K562 (cell line): ENCODE measurements at regions not wholly inside any gene's neighbourhood (a gene's known extent, or its start where the extent isn't known, plus 50 kb on each side); places are given as distances from the start of the nearest gene placed in this dataset.

Source experiments
- ATAC-seq: fragments of 200-7000 bp; cut with Tn5 transposase; 3 replicates; pipeline ENCODE4 v1.9.1; 2020; ENCODE audit warnings: moderate library complexity
- BruUV-seq: library from RNA; stranded (reverse); fragments of 400-500 nt; replicated peaks from 2 replicates; lab custom pipeline; 2021; lab: Mats Ljungman, UMichigan
- CTCF ChIA-PET: fragments of 300-600 bp; formaldehyde crosslinking; extraction: SDS; loops from one replicate; lab custom pipeline; 2021; ENCODE audit warnings: low intra/inter-chr PET ratio; lab: Yijun Ruan, JAX
- POLR2A ChIA-PET: fragments of 300-600, 350-650 bp; sonication (Branson Sonifier 250); formaldehyde crosslinking; extraction: SDS; loops from one replicate; lab custom pipeline; 2021; ENCODE audit warnings: antibody characterized with exemption, inconsistent platforms; lab: Yijun Ruan, JAX
- DNase-seq, 4 experiments: peaks; one replicate each; pipeline versions ENCODE4 v3.0.0 to v3.0.0-alpha.2; 2011 to 2018; ENCODE audit warnings: low spot score in 3 of 4, mixed read lengths in 3 of 4; ENCODE audit errors: extremely low read depth in 1 of 4
- FAIRE-seq: peaks from 2 replicates; lab custom pipeline; 2011; peaks lifted over from hg19 to GRCh38; lab: Jason Lieb, UNC
- H2AFZ ChIP-seq: 2 replicates; pipeline ENCODE4 v1.6.0; 2011; ENCODE audit warnings: low read depth, low read length, control low read depth, inconsistent platforms
- H3K27ac ChIP-seq: fragments of 200-600 bp; 3 replicates; pipeline ENCODE4 v1.8.0; 2011; ENCODE audit warnings: low read depth, mild to moderate bottlenecking, control low read depth, inconsistent platforms, low read length, moderate library complexity, mixed read lengths; ENCODE audit errors: extremely low read depth
- H3K27me3 ChIP-seq, 2 experiments: fragments of 300-600 bp in 1 of 2; 2 replicates in 1 of 2; 3 replicates in 1 of 2; pipeline versions ENCODE4 v1.6.0 to v1.8.0; 2011; ENCODE audit warnings: inconsistent platforms in 2 of 2, low read length in 2 of 2, mild to moderate bottlenecking in 1 of 2, mixed read lengths in 1 of 2, moderate library complexity in 1 of 2; ENCODE audit not compliant: control insufficient read depth in 2 of 2, insufficient read depth in 2 of 2
- H3K36me3 ChIP-seq: fragments of 300-600 bp; 3 replicates; pipeline ENCODE4 v1.8.0; 2011; ENCODE audit warnings: mild to moderate bottlenecking, low read length, inconsistent platforms; ENCODE audit not compliant: control insufficient read depth, insufficient read depth
- H3K4me1 ChIP-seq, 2 experiments: fragments of 200-600 bp in 1 of 2; replicated peaks in 1 of 2; 2 replicates in 1 of 2; 3 replicates in 1 of 2; pipeline versions ENCODE4 v1.5.1 to v1.8.0; 2011; ENCODE audit warnings: inconsistent platforms in 2 of 2, low read length in 2 of 2, mild to moderate bottlenecking in 1 of 2, mixed read lengths in 1 of 2, moderate library complexity in 1 of 2; ENCODE audit not compliant: control insufficient read depth in 2 of 2, insufficient read depth in 2 of 2
- H3K4me2 ChIP-seq: 2 replicates; pipeline ENCODE4 v1.6.1; 2011; ENCODE audit warnings: low read length, control low read depth, inconsistent platforms, mixed read lengths; ENCODE audit not compliant: insufficient read depth
- H3K4me3 ChIP-seq: fragments of 200-600 bp; sonication (generic), shearing (Covaris generic); 2 replicates; pipeline ENCODE4 v1.5.1; 2016; ENCODE audit warnings: control low read depth, inconsistent platforms
- H3K79me2 ChIP-seq: fragments of 200-600 bp; 3 replicates; pipeline ENCODE4 v1.8.0; 2011; ENCODE audit warnings: low read length, inconsistent platforms; ENCODE audit not compliant: control insufficient read depth, insufficient read depth
- H3K9ac ChIP-seq, 2 experiments: 2 replicates each; pipeline versions ENCODE4 v1.6.0 to v1.6.1; 2011; ENCODE audit warnings: low read depth in 2 of 2, low read length in 2 of 2, control low read depth in 1 of 2, inconsistent platforms in 1 of 2, mild to moderate bottlenecking in 1 of 2, mixed read lengths in 1 of 2; ENCODE audit not compliant: insufficient read depth in 1 of 2
- H3K9me1 ChIP-seq: one replicate; pipeline ENCODE4 v1.6.0; 2011; ENCODE audit warnings: inconsistent platforms, mild to moderate bottlenecking, low read length, moderate library complexity; ENCODE audit not compliant: control insufficient read depth, insufficient read depth
- H3K9me3 ChIP-seq: replicated peaks from 2 replicates; pipeline ENCODE4 v1.5.1; 2011; ENCODE audit warnings: low read depth, low read length, inconsistent platforms; ENCODE audit not compliant: control insufficient read depth, insufficient read depth
- H4K20me1 ChIP-seq: replicated peaks from 2 replicates; pipeline ENCODE4 v1.6.1; 2011; ENCODE audit warnings: low read length, inconsistent platforms, mixed read lengths; ENCODE audit not compliant: control insufficient read depth, insufficient read depth
- CAMTA2 ChIP-seq: fragments of 250-450 bp; sonication (Bioruptor Pico); conservative IDR thresholded peaks from 2 replicates; pipeline ENCODE4 v1.5.1; 2022
- CEBPG ChIP-seq, 3 experiments: fragments of 200-800 bp in 1 of 3; sonication (Bioruptor generic) in 1 of 3; sonication (generic) in 1 of 3; formaldehyde crosslinking in 1 of 3; IDR thresholded peaks in 2 of 3; conservative IDR thresholded peaks in 1 of 3; 2 replicates each; pipeline versions ENCODE4 v1.6.1 to v1.8.0; 2016 to 2022; ENCODE audit warnings: missing compliant biosample characterization in 2 of 3, missing genetic modification characterization in 2 of 3, mild to moderate bottlenecking in 1 of 3, missing genetic modification reagents in 1 of 3
- CHCHD3 ChIP-seq: fragments of 250-450 bp; sonication (Bioruptor Pico); IDR thresholded peaks from 2 replicates; pipeline ENCODE4 v2.1.2; 2022; ENCODE audit warnings: mild to moderate bottlenecking
- DLX4 ChIP-seq: fragments of 250-450 bp; sonication (Bioruptor Pico); IDR thresholded peaks from 2 replicates; pipeline ENCODE4 v1.6.1; 2021; ENCODE audit warnings: mild to moderate bottlenecking
- DMBX1 ChIP-seq: fragments of 250-450 bp; sonication (Bioruptor Pico); IDR thresholded peaks from 2 replicates; pipeline ENCODE4 v1.8.0; 2022; ENCODE audit warnings: inconsistent platforms, mild to moderate bottlenecking, moderate library complexity, borderline replicate concordance
- FIP1L1 ChIP-seq: fragments of 200-400 bp; formaldehyde crosslinking; IDR thresholded peaks from 2 replicates; pipeline ENCODE4 v1.6.1; 2018; ENCODE audit warnings: mild to moderate bottlenecking, low read depth, low read length; ENCODE audit not compliant: poor library complexity, severe bottlenecking
- FOXA1 ChIP-seq: fragments of 450-650 bp; IDR thresholded peaks from 2 replicates; pipeline ENCODE4 v1.6.1; 2016; ENCODE audit warnings: mild to moderate bottlenecking, borderline replicate concordance
- LARP7 ChIP-seq: fragments of 450-650 bp; IDR thresholded peaks from 2 replicates; pipeline ENCODE4 v1.6.1; 2016
- MCM3 ChIP-seq: fragments of 450-650 bp; IDR thresholded peaks from 2 replicates; pipeline ENCODE4 v1.6.1; 2016
- NBN ChIP-seq: fragments of 450-650 bp; IDR thresholded peaks from 2 replicates; pipeline ENCODE4 v1.6.1; 2016; ENCODE audit warnings: low read depth, mild to moderate bottlenecking
- NCOA6 ChIP-seq: fragments of 450-650 bp; IDR thresholded peaks from 2 replicates; pipeline ENCODE4 v1.6.1; 2017; ENCODE audit warnings: mild to moderate bottlenecking
- TAF9B ChIP-seq: fragments of 450-650 bp; IDR thresholded peaks from 2 replicates; pipeline ENCODE4 v1.6.1; 2018; ENCODE audit warnings: mild to moderate bottlenecking; ENCODE audit not compliant: partially characterized antibody
- TRIM28 ChIP-seq: fragments of 450-650 bp; IDR thresholded peaks from 2 replicates; pipeline ENCODE4 v1.6.1; 2017
- ZBTB7A ChIP-seq: IDR thresholded peaks from 2 replicates; pipeline ENCODE4 v1.6.1; 2011; ENCODE audit warnings: low read depth, mild to moderate bottlenecking, low read length, moderate library complexity, borderline replicate concordance; ENCODE audit not compliant: control insufficient read depth
- ZC3H8 ChIP-seq: fragments of 450-650 bp; IDR thresholded peaks from 2 replicates; pipeline ENCODE4 v1.6.1; 2017
- ZKSCAN3 ChIP-seq: fragments of 250-450 bp; sonication (Bioruptor Pico); IDR thresholded peaks from 2 replicates; pipeline ENCODE4 v1.4.0; 2020
- ZNF449 ChIP-seq: fragments of 250-450 bp; sonication (Bioruptor Pico); IDR thresholded peaks from 2 replicates; pipeline ENCODE4 v1.8.0; 2022; ENCODE audit warnings: moderate library complexity, mild to moderate bottlenecking, inconsistent platforms
- ZNF778 ChIP-seq: fragments of 450-650 bp; formaldehyde crosslinking; IDR thresholded peaks from 2 replicates; pipeline ENCODE4 v1.4.0; 2020; ENCODE audit warnings: mild to moderate bottlenecking, moderate library complexity
- ZNF780A ChIP-seq: fragments of 250-450 bp; sonication (Bioruptor Pico); IDR thresholded peaks from 2 replicates; pipeline ENCODE4 v1.5.0; 2021; ENCODE audit warnings: mild to moderate bottlenecking
- ZNF785 ChIP-seq: fragments of 250-450 bp; sonication (Bioruptor Pico); IDR thresholded peaks from 2 replicates; pipeline ENCODE4 v1.4.0; 2020; ENCODE audit warnings: mild to moderate bottlenecking
- WGBS: fragments of 100-300 bp; shearing (Covaris generic); methylation state at CpG from one replicate; pipeline ENCODE4 v1.1.6; 2016; ENCODE audit warnings: low coverage, mixed read lengths; ENCODE audit not compliant: insufficient coverage; ENCODE audit errors: missing lambda C conversion rate; 5-methylcytosine and 5-hydroxymethylcytosine counted together
- in situ Hi-C: fragments of 300-500 bp; cut with MboI; formaldehyde crosslinking; loops from 4 replicates; pipeline ENCODE4 v1.15.0; 2018; ENCODE audit warnings: inconsistent platforms, mixed read lengths
- intact Hi-C: fragments of 100-400 bp; cut with micrococcal nuclease; formaldehyde crosslinking; loops from 2 replicates; pipeline ENCODE4 v1.14.2; 2022

GRCh38 chr5:115398719-115399118, 102.3 kb upstream of the CCDC112 start:
- H3K27ac ChIP-seq, result no peak overlapping the region
- H3K36me3 ChIP-seq, result no peaks in the 10 kb centered on the region
- H3K27me3 ChIP-seq, result no peaks in the 10 kb centered on the region; a peak in 1 of 5 replicates
- ChIA-PET CTCF (no interaction called here), POLR2A (no interaction called here)
- no peak overlapping the region for H3K9ac ChIP-seq
- H3K4me1 ChIP-seq, result no peaks in the 10 kb centered on the region; a peak in 1 of 5 replicates
- intact Hi-C loops, result no loop called here
- no peak for FAIRE-seq
- 0% methylated on average over 1 of the region's 1 CpG for WGBS
- H3K79me2 ChIP-seq, result no peaks in the 10 kb centered on the region
- TF ChIP-seq NBN, result no peak
- no peak for TF ChIP-seq TRIM28
- no peak for TF ChIP-seq LARP7
- TF ChIP-seq DMBX1, result no peak
- TF ChIP-seq CHCHD3, result no peak
- TF ChIP-seq ZNF778, result no peak
- no peak for TF ChIP-seq NCOA6
- TF ChIP-seq FIP1L1, result no peak
- no peak for TF ChIP-seq ZNF780A
- no peak for TF ChIP-seq CEBPG (CRISPR knock-in tag; IDR thresholded peaks at IDR 0.05)
- no peak for TF ChIP-seq CEBPG (tag; conservative IDR thresholded peaks at IDR 0.05 in 1 of 2, IDR thresholded peaks at IDR 0.05 in 1 of 2)
- TF ChIP-seq ZKSCAN3 (CRISPR knock-in tag), result no peak
- no peak for TF ChIP-seq ZNF785
- TF ChIP-seq FOXA1, result no peak
- no peak for TF ChIP-seq ZNF449
- TF ChIP-seq CAMTA2 (CRISPR knock-in tag), result no peak
- no peak for TF ChIP-seq DLX4 (CRISPR knock-in tag)
- TF ChIP-seq TAF9B, result no peak
- no peak for TF ChIP-seq ZC3H8
- TF ChIP-seq ZBTB7A, result no peak
- no peak for TF ChIP-seq MCM3
- no peak for ATAC-seq
- H3K4me2 ChIP-seq, result no peak overlapping the region
- no peak overlapping the region for H3K4me3 ChIP-seq
- H3K9me1 ChIP-seq, result no peaks in the 10 kb centered on the region
- no peaks in the 10 kb centered on the region for H4K20me1 ChIP-seq
- no TSS peak for BruUV-seq
- H3K9me3 ChIP-seq, result no peaks in the 10 kb centered on the region
- in situ Hi-C loops, result no loop called here
- DNase-seq, result no peak
- no peak overlapping the region for H2AFZ ChIP-seq
